Trophoblast cell (in vitro differentiated cells and primary cell): ENCODE measurements at regions not wholly inside any gene's neighbourhood (a gene's known extent, or its start where the extent isn't known, plus 50 kb on each side); places are given as distances from the start of the nearest gene placed in this dataset.

Experiments
- DNase-seq, 2 donors: peaks; one replicate each; pipeline ENCODE4 v3.0.0-alpha.2; 2016
- H2AFZ ChIP-seq: 2 replicates; pipeline ENCODE4 v1.6.1; 2013; ENCODE audit warnings: low read length, moderate library complexity, mild to moderate bottlenecking; ENCODE audit not compliant: insufficient read depth, poor library complexity
- H2AK5ac ChIP-seq: 2 replicates; pipeline ENCODE4 v1.6.1; 2013; ENCODE audit warnings: mild to moderate bottlenecking, low read length
- H2BK120ac ChIP-seq: 2 replicates; pipeline ENCODE4 v1.6.1; 2013; ENCODE audit warnings: low read length, mild to moderate bottlenecking, moderate library complexity; ENCODE audit not compliant: insufficient read depth, poor library complexity
- H2BK12ac ChIP-seq: 2 replicates; pipeline ENCODE4 v1.6.1; 2013; ENCODE audit warnings: mild to moderate bottlenecking, low read length, moderate library complexity
- H2BK5ac ChIP-seq: 2 replicates; pipeline ENCODE4 v1.6.1; 2013; ENCODE audit warnings: low read length, low read depth, moderate library complexity, mild to moderate bottlenecking; ENCODE audit not compliant: poor library complexity
- H3K14ac ChIP-seq: 2 replicates; pipeline ENCODE4 v1.6.1; 2013; ENCODE audit warnings: mild to moderate bottlenecking, low read length
- H3K18ac ChIP-seq: 2 replicates; pipeline ENCODE4 v1.6.1; 2013; ENCODE audit warnings: mild to moderate bottlenecking, low read length
- H3K23ac ChIP-seq: 2 replicates; pipeline ENCODE4 v1.6.1; 2013; ENCODE audit warnings: low read length
- H3K27ac ChIP-seq: 2 replicates; pipeline ENCODE4 v1.5.1; 2013; ENCODE audit warnings: low read depth, mild to moderate bottlenecking, inconsistent platforms, low read length, moderate library complexity
- H3K27me3 ChIP-seq: 2 replicates; pipeline ENCODE4 v1.6.1; 2013; ENCODE audit warnings: inconsistent platforms, mild to moderate bottlenecking, low read length, moderate library complexity; ENCODE audit not compliant: insufficient read depth
- H3K36me3 ChIP-seq, 2 experiments: 1 replicate in 1 of 2; 2 replicates in 1 of 2; pipeline ENCODE4 v1.6.1; 2013; ENCODE audit warnings: low read length in 2 of 2, mild to moderate bottlenecking in 2 of 2, moderate library complexity in 1 of 2; ENCODE audit not compliant: insufficient read depth in 2 of 2, control insufficient read depth in 1 of 2
- H3K4ac ChIP-seq: 2 replicates; pipeline ENCODE4 v1.6.1; 2013; ENCODE audit warnings: low read depth, mild to moderate bottlenecking, low read length, moderate library complexity
- H3K4me1 ChIP-seq, 2 experiments: 1 replicate in 1 of 2; 2 replicates in 1 of 2; pipeline ENCODE4 v1.6.1; 2013; ENCODE audit warnings: low read length in 2 of 2, mild to moderate bottlenecking in 2 of 2, moderate library complexity in 1 of 2; ENCODE audit not compliant: insufficient read depth in 2 of 2, control insufficient read depth in 1 of 2
- H3K4me2 ChIP-seq: 2 replicates; pipeline ENCODE4 v1.6.1; 2013; ENCODE audit warnings: inconsistent platforms, mild to moderate bottlenecking, low read length, moderate library complexity
- H3K4me3 ChIP-seq: 2 replicates; pipeline ENCODE4 v1.5.1; 2013; ENCODE audit warnings: mild to moderate bottlenecking, low read depth, low read length, inconsistent platforms
- H3K79me1 ChIP-seq: one replicate; pipeline ENCODE4 v1.6.1; 2013; ENCODE audit warnings: low read length
- H3K79me2 ChIP-seq: 2 replicates; pipeline ENCODE4 v1.6.1; 2013; ENCODE audit warnings: low read length, mild to moderate bottlenecking; ENCODE audit not compliant: control insufficient read depth, insufficient read depth, poor library complexity
- H3K9ac ChIP-seq: 2 replicates; pipeline ENCODE4 v1.6.1; 2013; ENCODE audit warnings: mild to moderate bottlenecking, low read length
- H3K9me3 ChIP-seq: 2 replicates; pipeline ENCODE4 v1.6.1; 2013; ENCODE audit warnings: low read depth, mild to moderate bottlenecking, control low read depth, inconsistent platforms, low read length; ENCODE audit not compliant: insufficient read depth
- H4K12ac ChIP-seq: 2 replicates; pipeline ENCODE4 v1.6.1; 2013; ENCODE audit warnings: low read depth, mild to moderate bottlenecking, low read length, moderate library complexity
- H4K8ac ChIP-seq: 2 replicates; pipeline ENCODE4 v1.6.1; 2013; ENCODE audit warnings: low read depth, mild to moderate bottlenecking, low read length, moderate library complexity
- H4K91ac ChIP-seq: one replicate; pipeline ENCODE4 v1.6.1; 2013; ENCODE audit warnings: low read depth, mild to moderate bottlenecking, low read length, moderate library complexity
- WGBS: extraction: QIAGEN DNeasy Blood & Tissue Kit; methylation state at CpG from one replicate; pipeline ENCODE4 v1.1.7; 2013; ENCODE audit warnings: missing lambda C conversion rate; ENCODE audit not compliant: insufficient read length, insufficient coverage; ENCODE audit errors: extremely low coverage; 5-methylcytosine and 5-hydroxymethylcytosine counted together

DNA sequence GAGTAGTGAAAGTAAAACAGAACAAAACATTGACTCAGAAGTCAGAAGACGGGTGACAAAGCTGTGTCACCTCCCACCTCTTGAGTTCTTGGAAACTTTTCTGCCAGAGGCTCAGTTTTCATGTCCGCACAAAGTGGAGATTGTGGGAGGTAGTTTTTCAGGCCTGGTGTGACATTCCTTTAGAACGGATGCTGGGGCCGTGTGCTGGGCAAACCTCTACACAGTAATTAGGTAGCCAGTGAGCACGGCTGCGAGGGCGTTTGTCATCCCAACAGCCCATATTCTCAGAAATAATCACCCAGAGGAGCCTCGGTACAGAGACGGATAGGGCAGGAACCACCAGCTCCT lies 1054.4 kb downstream of the TBC1D22A start:
- H4K91ac ChIP-seq, result no peak overlapping the region
- H3K36me3 ChIP-seq, result no peaks in the 10 kb centered on the region
- H3K27ac ChIP-seq, result no peak overlapping the region
- H3K9ac ChIP-seq, result no peak overlapping the region
- H2BK5ac ChIP-seq, result no peak overlapping the region
- no peak overlapping the region for H4K8ac ChIP-seq
- H2AK5ac ChIP-seq, result no peak overlapping the region
- H2BK120ac ChIP-seq, result no peak overlapping the region
- no peak overlapping the region for H3K4ac ChIP-seq
- H3K4me2 ChIP-seq, result no peak overlapping the region
- no peaks in the 10 kb centered on the region for H3K4me1 ChIP-seq
- H4K12ac ChIP-seq, result no peak overlapping the region
- no peaks in the 10 kb centered on the region for H3K79me1 ChIP-seq
- H2BK12ac ChIP-seq, result no peak overlapping the region
- H3K23ac ChIP-seq, result no peak overlapping the region
- no peak overlapping the region for H2AFZ ChIP-seq
- no CpG with 5 or more reads among the region's 9 CpGs for WGBS
- H3K14ac ChIP-seq, result no peak overlapping the region
- H3K9me3 ChIP-seq, result peaks cover 17% of the 10 kb centered on the region
- no peak overlapping the region for H3K4me3 ChIP-seq
- H3K18ac ChIP-seq, result no peak overlapping the region
- no peaks in the 10 kb centered on the region for H3K27me3 ChIP-seq
- H3K79me2 ChIP-seq, result no peaks in the 10 kb centered on the region
- no peak for DNase-seq

DNA sequence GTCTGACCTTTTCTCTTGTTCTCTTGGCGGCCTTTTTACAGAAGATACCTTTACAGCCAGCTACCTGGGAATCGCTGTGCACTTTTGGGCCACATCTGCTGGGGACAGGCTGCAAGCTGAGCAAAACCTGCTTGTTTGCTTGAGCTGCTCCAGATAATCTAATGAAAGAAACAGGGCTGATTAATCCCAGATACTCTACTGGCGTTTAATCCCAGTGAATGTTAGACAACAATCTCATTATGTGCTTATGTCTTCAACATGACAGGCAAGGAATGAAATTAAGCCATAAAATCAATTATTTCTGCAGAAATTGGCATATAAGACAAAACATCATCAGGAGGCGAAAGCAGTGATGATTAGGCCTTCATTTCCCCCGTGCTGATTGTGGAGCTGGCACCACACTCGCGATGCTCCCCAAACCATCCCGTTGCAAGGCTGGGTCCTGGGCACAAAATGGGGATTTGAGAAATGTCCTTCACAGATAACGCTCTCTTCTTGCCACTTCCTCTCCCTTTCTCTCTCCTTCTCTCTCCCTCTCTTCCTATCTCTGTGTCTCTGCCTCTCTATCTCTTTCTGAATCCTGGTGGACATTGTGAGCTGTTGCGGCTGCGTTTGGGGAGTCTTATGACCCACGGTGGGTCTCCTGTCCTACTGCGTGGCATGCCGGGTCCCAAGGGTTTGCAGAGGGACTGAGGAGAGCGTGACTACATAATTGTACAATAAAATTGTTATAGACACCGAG lies 1053.8 kb downstream of the TBC1D22A start:
- WGBS, result no CpG with 5 or more reads among the region's 16 CpGs
- no peak overlapping the region for H3K18ac ChIP-seq
- no peak overlapping the region for H2BK5ac ChIP-seq
- H2AFZ ChIP-seq, result no peak overlapping the region
- no peaks in the 10 kb centered on the region for H3K79me2 ChIP-seq
- no peak overlapping the region for H3K4ac ChIP-seq
- H4K12ac ChIP-seq, result no peak overlapping the region
- no peak overlapping the region for H3K14ac ChIP-seq
- peaks cover 17% of the 10 kb centered on the region for H3K9me3 ChIP-seq
- H3K9ac ChIP-seq, result no peak overlapping the region
- H3K36me3 ChIP-seq, result no peaks in the 10 kb centered on the region
- H2AK5ac ChIP-seq, result no peak overlapping the region
- no peak for DNase-seq
- no peak overlapping the region for H3K27ac ChIP-seq
- H3K4me3 ChIP-seq, result no peak overlapping the region
- H4K8ac ChIP-seq, result no peak overlapping the region
- no peaks in the 10 kb centered on the region for H3K4me1 ChIP-seq
- H2BK12ac ChIP-seq, result no peak overlapping the region
- H3K79me1 ChIP-seq, result no peaks in the 10 kb centered on the region
- H4K91ac ChIP-seq, result no peak overlapping the region
- no peak overlapping the region for H2BK120ac ChIP-seq
- H3K27me3 ChIP-seq, result no peaks in the 10 kb centered on the region
- no peak overlapping the region for H3K23ac ChIP-seq
- H3K4me2 ChIP-seq, result no peak overlapping the region

DNA sequence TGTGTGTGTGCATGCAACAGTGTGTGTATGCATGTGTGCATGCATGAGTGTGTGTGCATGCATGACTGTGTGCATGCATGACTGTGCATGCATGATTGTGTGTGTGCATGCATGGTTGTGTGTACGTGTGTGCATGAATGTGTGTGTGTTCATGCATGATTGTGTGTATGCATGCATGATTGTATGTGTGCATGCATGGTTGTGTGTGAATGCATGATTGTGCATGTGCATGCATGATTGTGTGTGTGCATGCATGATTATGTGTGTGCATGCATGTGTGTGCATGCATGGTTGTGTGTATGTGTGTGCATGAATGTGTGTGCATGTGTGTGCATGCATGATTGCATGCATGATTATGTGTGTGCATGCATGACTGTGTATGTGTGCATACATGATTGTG lies 1052.0 kb downstream of the TBC1D22A start:
- Histone ChIP-seq H3K4ac (no peak overlapping the region), H2BK120ac (no peak overlapping the region), H3K4me3 (no peak overlapping the region), H3K9ac (no peak overlapping the region), H3K79me1 (no peaks in the 10 kb centered on the region), H3K4me2 (no peak overlapping the region), H2AK5ac (no peak overlapping the region), H4K8ac (no peak overlapping the region), H3K27me3 (no peaks in the 10 kb centered on the region), H3K14ac (no peak overlapping the region), H2BK12ac (no peak overlapping the region), H3K27ac (no peak overlapping the region), H3K79me2 (no peaks in the 10 kb centered on the region), H4K12ac (no peak overlapping the region), H4K91ac (no peak overlapping the region), H3K18ac (no peak overlapping the region), H3K36me3 (no peaks in the 10 kb centered on the region), H2AFZ (no peak overlapping the region), H3K9me3 (peaks cover 18% of the 10 kb centered on the region), H3K23ac (peak overlapping the region; percentile 87), H3K4me1 (no peaks in the 10 kb centered on the region), H2BK5ac (no peak overlapping the region)
- no CpG with 5 or more reads among the region's 1 CpG for WGBS
- no peak for DNase-seq

DNA sequence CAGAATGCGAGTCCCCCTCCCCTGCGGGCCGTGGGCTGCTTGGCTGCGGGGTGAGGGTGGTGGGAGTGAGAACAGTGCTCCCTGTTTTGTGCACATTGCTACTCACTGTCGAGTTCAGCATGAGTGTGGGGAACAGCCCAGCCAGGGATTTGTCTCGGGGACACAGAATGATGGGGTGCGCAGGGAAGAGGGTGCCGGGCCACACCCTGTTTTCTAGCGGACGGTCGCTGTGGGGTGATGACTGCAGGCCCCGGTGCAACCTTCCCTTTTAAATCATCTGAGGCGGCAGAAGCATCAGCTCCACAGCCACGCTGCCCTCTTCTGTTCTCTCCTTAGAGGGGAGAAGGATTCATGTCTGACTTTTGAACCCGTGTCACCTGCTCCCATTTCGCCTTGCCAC lies 1051.2 kb downstream of the TBC1D22A start:
- DNase-seq, result no peak
- no peak overlapping the region for H3K9ac ChIP-seq
- peaks cover 18% of the 10 kb centered on the region for H3K9me3 ChIP-seq
- no peak overlapping the region for H2BK120ac ChIP-seq
- H3K14ac ChIP-seq, result no peak overlapping the region
- no peak overlapping the region for H3K18ac ChIP-seq
- H3K27ac ChIP-seq, result no peak overlapping the region
- no peaks in the 10 kb centered on the region for H3K36me3 ChIP-seq
- no peak overlapping the region for H3K4ac ChIP-seq
- no peaks in the 10 kb centered on the region for H3K79me1 ChIP-seq
- H4K8ac ChIP-seq, result no peak overlapping the region
- no peak overlapping the region for H2BK12ac ChIP-seq
- H2AK5ac ChIP-seq, result no peak overlapping the region
- no peak overlapping the region for H3K4me2 ChIP-seq
- H2AFZ ChIP-seq, result no peak overlapping the region
- WGBS, result no CpG with 5 or more reads among the region's 16 CpGs
- H3K23ac ChIP-seq, result no peak overlapping the region
- H3K4me3 ChIP-seq, result no peak overlapping the region
- H4K12ac ChIP-seq, result no peak overlapping the region
- H4K91ac ChIP-seq, result no peak overlapping the region
- H3K79me2 ChIP-seq, result no peaks in the 10 kb centered on the region
- H2BK5ac ChIP-seq, result no peak overlapping the region
- H3K4me1 ChIP-seq, result no peaks in the 10 kb centered on the region
- no peaks in the 10 kb centered on the region for H3K27me3 ChIP-seq
